ENCODE measurements at regions not wholly inside any gene's neighbourhood (a gene's known extent, or its start where the extent isn't known, plus 50 kb on each side); places are given as distances from the start of the nearest gene placed in this dataset.

DNA sequence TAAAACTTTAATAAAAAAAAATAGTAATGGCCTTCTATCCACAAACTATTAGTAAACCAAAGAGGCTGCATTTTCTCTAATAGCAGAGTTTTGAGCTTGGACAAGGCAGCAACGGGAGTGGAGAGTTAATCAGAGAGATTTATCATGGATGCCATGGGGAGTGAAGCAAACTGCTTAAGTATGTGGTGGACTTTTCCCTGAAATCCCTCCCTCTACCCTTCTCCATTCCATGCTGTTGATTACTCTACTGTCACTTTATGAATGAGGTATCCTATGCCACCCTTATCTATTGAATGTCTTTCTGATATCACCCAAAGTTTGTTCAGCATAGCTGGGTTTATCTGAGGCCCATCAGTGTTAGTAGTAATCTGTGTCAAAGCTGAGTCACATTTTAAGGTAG lies 335.6 kb upstream of the TRAM1L1 start:
- H3K4me3 ChIP-seq (ENCODE audit: control insufficient read depth in 1 of 2, extremely low read depth in 1 of 2, low read length in 1 of 2): no peak overlapping the region
- H3K27ac ChIP-seq (ENCODE audit: low read length): no peak overlapping the region
- ATAC-seq (replicated peaks in 1 of 4) (no peak), DNase-seq (no peak)
- Mint-ChIP-seq H3K27ac (no peak overlapping the region), H3K4me1 (no peaks in the 10 kb centered on the region), H3K4me3 (no peak overlapping the region), H3K9me3 (peaks cover 0 to 11% (median 3%) of the 10 kb centered on the region in 3 donors), H3K36me3 (no peaks in the 10 kb centered on the region), H3K27me3 (no peaks in the 10 kb centered on the region)
- H3K36me3 ChIP-seq (ENCODE audit: control insufficient read depth in 2 of 2, extremely low read depth in 1 of 2, insufficient read depth in 1 of 2, low read length in 1 of 2): no peaks in the 10 kb centered on the region
- no peaks in the 10 kb centered on the region for H3K4me1 ChIP-seq (ENCODE audit: control insufficient read depth in 1 of 2, extremely low read depth in 1 of 2, insufficient read depth in 2 of 2, low read length in 2 of 2)
- ChIA-PET POLR2A (no interaction called here), CTCF (no interaction called here)
- H3K27me3 ChIP-seq (replicated peaks in 1 of 2; ENCODE audit: control insufficient read depth in 2 of 2, extremely low read depth in 1 of 2, insufficient read depth in 2 of 2, low read length in 1 of 2): no peaks in the 10 kb centered on the region
- no peaks in the 10 kb centered on the region for H3K9me3 ChIP-seq
- WGBS (ENCODE audit: insufficient coverage): no CpG with 5 or more reads among the region's 1 CpG

DNA sequence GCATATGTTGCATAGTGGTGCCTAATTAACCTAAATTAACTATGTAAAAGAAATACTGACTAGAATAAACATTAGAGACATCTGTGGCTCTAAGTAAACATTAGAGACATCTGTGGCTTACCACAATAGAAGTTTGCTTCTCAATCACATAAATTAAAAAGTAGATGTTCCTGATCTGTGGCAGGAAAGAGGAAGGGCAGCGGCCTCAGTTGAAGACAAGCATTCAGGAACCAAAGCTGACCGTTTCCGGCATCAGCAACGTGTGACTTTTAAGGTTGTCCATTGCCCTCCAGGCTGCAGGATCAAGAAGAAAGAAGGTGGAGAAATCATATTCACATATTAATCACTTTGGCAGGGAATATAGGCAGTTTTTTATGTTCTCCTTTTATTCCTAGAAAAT lies 336.3 kb upstream of the TRAM1L1 start:
- no CpG with 5 or more reads among the region's 4 CpGs for WGBS (ENCODE audit: insufficient coverage)
- CTCF ChIA-PET: no interaction called here
- no peaks in the 10 kb centered on the region for H3K9me3 ChIP-seq

DNA sequence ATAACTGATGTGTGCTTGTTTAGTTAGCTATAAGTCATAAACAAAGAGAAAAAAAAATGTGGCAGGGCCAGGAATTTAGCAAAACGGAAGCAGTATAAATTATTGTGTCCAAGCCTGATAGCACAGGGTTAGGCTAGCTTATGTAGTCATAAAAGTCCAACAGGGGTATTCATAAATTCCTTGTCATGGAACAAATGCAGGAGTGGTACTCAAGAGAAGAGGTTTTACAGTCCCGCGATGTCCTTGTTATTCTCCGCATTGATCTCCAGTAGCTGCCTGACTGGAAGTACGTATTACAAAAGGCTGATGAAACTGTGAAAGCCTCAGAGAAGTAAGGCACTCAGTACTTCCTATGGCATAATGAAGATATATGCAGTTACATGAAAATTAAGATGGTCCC lies 336.9 kb upstream of the TRAM1L1 start:
- no peaks in the 10 kb centered on the region for H3K27me3 Mint-ChIP-seq
- H3K36me3 Mint-ChIP-seq: no peaks in the 10 kb centered on the region
- H3K4me1 Mint-ChIP-seq: no peaks in the 10 kb centered on the region
- ChIA-PET POLR2A (interaction anchor here in 1 of 2 donors (0.6 kb wide), 1 partner anchor 79 kb away, joined by 3 read pairs; no protein-coding TSS in a partner anchor), CTCF (no interaction called here)
- Histone ChIP-seq H3K4me1 (ENCODE audit: control insufficient read depth in 1 of 2, extremely low read depth in 1 of 2, insufficient read depth in 2 of 2, low read length in 2 of 2) (no peaks in the 10 kb centered on the region), H3K27ac (ENCODE audit: low read length) (no peak overlapping the region), H3K9me3 (no peaks in the 10 kb centered on the region), H3K27me3 (replicated peaks in 1 of 2; ENCODE audit: control insufficient read depth in 2 of 2, extremely low read depth in 1 of 2, insufficient read depth in 2 of 2, low read length in 1 of 2) (no peaks in the 10 kb centered on the region), H3K4me3 (ENCODE audit: control insufficient read depth in 1 of 2, extremely low read depth in 1 of 2, low read length in 1 of 2) (no peak overlapping the region), H3K36me3 (ENCODE audit: control insufficient read depth in 2 of 2, extremely low read depth in 1 of 2, insufficient read depth in 1 of 2, low read length in 1 of 2) (no peaks in the 10 kb centered on the region)
- peaks cover 0 to 18% (median 3%) of the 10 kb centered on the region in 3 donors for H3K9me3 Mint-ChIP-seq
- ATAC-seq (replicated peaks in 1 of 4): no peak
- 81% methylated on average over 2 of the region's 5 CpGs for WGBS (ENCODE audit: insufficient coverage)
- DNase-seq: no peak
- no peak overlapping the region for H3K4me3 Mint-ChIP-seq
- no peak overlapping the region for H3K27ac Mint-ChIP-seq

More for the DNA sequence above, 336.3 kb upstream of the TRAM1L1 start:
- POLR2A ChIA-PET: no interaction called here
- no peaks in the 10 kb centered on the region for H3K4me1 Mint-ChIP-seq
- no peaks in the 10 kb centered on the region for H3K36me3 ChIP-seq (ENCODE audit: control insufficient read depth in 2 of 2, extremely low read depth in 1 of 2, insufficient read depth in 1 of 2, low read length in 1 of 2)
- H3K27me3 ChIP-seq (replicated peaks in 1 of 2; ENCODE audit: control insufficient read depth in 2 of 2, extremely low read depth in 1 of 2, insufficient read depth in 2 of 2, low read length in 1 of 2): no peaks in the 10 kb centered on the region
- no peak overlapping the region for H3K4me3 ChIP-seq (ENCODE audit: control insufficient read depth in 1 of 2, extremely low read depth in 1 of 2, low read length in 1 of 2)
- peaks cover 0 to 17% (median 3%) of the 10 kb centered on the region in 3 donors for H3K9me3 Mint-ChIP-seq
- no peaks in the 10 kb centered on the region for H3K27me3 Mint-ChIP-seq
- no peaks in the 10 kb centered on the region for H3K4me1 ChIP-seq (ENCODE audit: control insufficient read depth in 1 of 2, extremely low read depth in 1 of 2, insufficient read depth in 2 of 2, low read length in 2 of 2)
- ATAC-seq (replicated peaks in 1 of 4): no peak
- H3K27ac ChIP-seq (ENCODE audit: low read length): no peak overlapping the region
- H3K4me3 Mint-ChIP-seq: no peak overlapping the region
- DNase-seq: no peak
- no peak overlapping the region for H3K27ac Mint-ChIP-seq
- no peaks in the 10 kb centered on the region for H3K36me3 Mint-ChIP-seq

GRCh38 chr4:117425636-117426035 lies 340.3 kb upstream of the TRAM1L1 start:
- Histone ChIP-seq H3K9me3 (no peaks in the 10 kb centered on the region), H3K4me1 (ENCODE audit: control insufficient read depth in 1 of 2, extremely low read depth in 1 of 2, insufficient read depth in 2 of 2, low read length in 2 of 2) (no peaks in the 10 kb centered on the region), H3K36me3 (ENCODE audit: control insufficient read depth in 2 of 2, extremely low read depth in 1 of 2, insufficient read depth in 1 of 2, low read length in 1 of 2) (no peaks in the 10 kb centered on the region), H3K4me3 (ENCODE audit: control insufficient read depth in 1 of 2, extremely low read depth in 1 of 2, low read length in 1 of 2) (no peak overlapping the region), H3K27ac (ENCODE audit: low read length) (no peak overlapping the region), H3K27me3 (replicated peaks in 1 of 2; ENCODE audit: control insufficient read depth in 2 of 2, extremely low read depth in 1 of 2, insufficient read depth in 2 of 2, low read length in 1 of 2) (no peaks in the 10 kb centered on the region)
- ChIA-PET CTCF (interaction anchor here in 1 of 2 donors (0.6 kb wide), 1 partner anchor 40 kb away, joined by 3 read pairs; no protein-coding TSS in a partner anchor), POLR2A (no interaction called here)
- ATAC-seq (replicated peaks in 1 of 4) (no peak), DNase-seq (no peak)
- Mint-ChIP-seq H3K36me3 (no peaks in the 10 kb centered on the region), H3K4me3 (no peak overlapping the region), H3K4me1 (peaks cover 0 to 4% (median 0%) of the 10 kb centered on the region in 3 donors), H3K27me3 (no peaks in the 10 kb centered on the region), H3K9me3 (peaks cover 0 to 35% (median 9%) of the 10 kb centered on the region in 3 donors), H3K27ac (no peak overlapping the region)

DNA sequence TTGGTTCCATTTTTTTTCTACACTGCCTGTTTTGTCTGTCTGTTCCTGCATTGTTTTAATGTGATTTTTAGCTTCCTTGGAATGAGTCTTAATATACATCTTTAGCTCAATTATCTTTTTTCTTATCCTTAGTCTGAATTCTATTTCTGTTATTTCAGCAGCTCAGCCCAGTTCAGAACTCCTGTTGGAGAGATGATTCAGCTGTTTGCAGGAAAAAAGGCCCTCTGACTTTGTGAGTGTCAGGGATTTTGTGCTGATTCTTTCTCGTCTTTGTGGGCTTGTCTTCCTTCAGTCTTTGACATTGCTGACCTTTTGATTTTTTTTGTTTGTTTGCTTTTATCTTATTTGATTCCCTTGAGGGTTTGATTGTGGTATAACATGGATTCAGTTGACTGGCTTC lies 343.2 kb upstream of the TRAM1L1 start:
- H3K27ac ChIP-seq (ENCODE audit: low read length): no peak overlapping the region
- ChIA-PET POLR2A (no interaction called here), CTCF (no interaction called here)
- H3K27me3 ChIP-seq (replicated peaks in 1 of 2; ENCODE audit: control insufficient read depth in 2 of 2, extremely low read depth in 1 of 2, insufficient read depth in 2 of 2, low read length in 1 of 2): no peaks in the 10 kb centered on the region
- 86% methylated on average over 1 of the region's 1 CpG for WGBS (ENCODE audit: insufficient coverage)
- no peaks in the 10 kb centered on the region for H3K36me3 ChIP-seq (ENCODE audit: control insufficient read depth in 2 of 2, extremely low read depth in 1 of 2, insufficient read depth in 1 of 2, low read length in 1 of 2)
- no peaks in the 10 kb centered on the region for H3K9me3 ChIP-seq
- no peak overlapping the region for H3K4me3 ChIP-seq (ENCODE audit: control insufficient read depth in 1 of 2, extremely low read depth in 1 of 2, low read length in 1 of 2)
- H3K36me3 Mint-ChIP-seq: no peaks in the 10 kb centered on the region
- H3K4me3 Mint-ChIP-seq: no peak overlapping the region
- no peak overlapping the region for H3K27ac Mint-ChIP-seq
- ATAC-seq (replicated peaks in 1 of 4): no peak
- H3K9me3 Mint-ChIP-seq: peaks cover 0 to 35% (median 9%) of the 10 kb centered on the region in 3 donors
- H3K4me1 ChIP-seq (ENCODE audit: control insufficient read depth in 1 of 2, extremely low read depth in 1 of 2, insufficient read depth in 2 of 2, low read length in 2 of 2): no peaks in the 10 kb centered on the region
- no peaks in the 10 kb centered on the region for H3K27me3 Mint-ChIP-seq
- no peak for DNase-seq
- H3K4me1 Mint-ChIP-seq: peaks cover 0 to 4% (median 0%) of the 10 kb centered on the region in 3 donors

GRCh38 chr4:117429061-117429460 lies 343.7 kb upstream of the TRAM1L1 start:
- CTCF ChIA-PET: no interaction called here
- Histone ChIP-seq H3K27me3 (replicated peaks in 1 of 2; ENCODE audit: control insufficient read depth in 2 of 2, extremely low read depth in 1 of 2, insufficient read depth in 2 of 2, low read length in 1 of 2) (no peaks in the 10 kb centered on the region), H3K9me3 (no peaks in the 10 kb centered on the region), H3K36me3 (ENCODE audit: control insufficient read depth in 2 of 2, extremely low read depth in 1 of 2, insufficient read depth in 1 of 2, low read length in 1 of 2) (no peaks in the 10 kb centered on the region), H3K27ac (ENCODE audit: low read length) (no peak overlapping the region), H3K4me1 (ENCODE audit: control insufficient read depth in 1 of 2, extremely low read depth in 1 of 2, insufficient read depth in 2 of 2, low read length in 2 of 2) (no peaks in the 10 kb centered on the region), H3K4me3 (ENCODE audit: control insufficient read depth in 1 of 2, extremely low read depth in 1 of 2, low read length in 1 of 2) (no peak overlapping the region)
- H3K27me3 Mint-ChIP-seq: no peaks in the 10 kb centered on the region
- peaks cover 0 to 31% (median 9%) of the 10 kb centered on the region in 3 donors for H3K9me3 Mint-ChIP-seq
- H3K4me3 Mint-ChIP-seq: no peak overlapping the region
- 92% methylated on average over 2 of the region's 2 CpGs for WGBS (ENCODE audit: insufficient coverage)
- no peak overlapping the region for H3K27ac Mint-ChIP-seq
- H3K36me3 Mint-ChIP-seq: no peaks in the 10 kb centered on the region
- H3K4me1 Mint-ChIP-seq: peaks cover 0 to 4% (median 0%) of the 10 kb centered on the region in 3 donors
- DNase-seq (no peak), ATAC-seq (replicated peaks in 1 of 4) (no peak)
- POLR2A ChIA-PET: no interaction called here

GRCh38 chr4:117429506-117429905 lies 344.1 kb upstream of the TRAM1L1 start:
- POLR2A ChIA-PET: no interaction called here
- H3K27me3 Mint-ChIP-seq: no peaks in the 10 kb centered on the region
- peaks cover 0 to 31% (median 9%) of the 10 kb centered on the region in 3 donors for H3K9me3 Mint-ChIP-seq
- no peaks in the 10 kb centered on the region for H3K9me3 ChIP-seq
- H3K4me3 ChIP-seq (ENCODE audit: control insufficient read depth in 1 of 2, extremely low read depth in 1 of 2, low read length in 1 of 2): no peak overlapping the region
- no peaks in the 10 kb centered on the region for H3K36me3 Mint-ChIP-seq
- H3K4me3 Mint-ChIP-seq: no peak overlapping the region
- DNase-seq (no peak), ATAC-seq (replicated peaks in 1 of 4) (peak in 1 of 4 experiments; percentile 27)
- H3K4me1 ChIP-seq (ENCODE audit: control insufficient read depth in 1 of 2, extremely low read depth in 1 of 2, insufficient read depth in 2 of 2, low read length in 2 of 2): no peaks in the 10 kb centered on the region
- 75% methylated on average over 4 of the region's 5 CpGs for WGBS (ENCODE audit: insufficient coverage)
- no peaks in the 10 kb centered on the region for H3K27me3 ChIP-seq (replicated peaks in 1 of 2; ENCODE audit: control insufficient read depth in 2 of 2, extremely low read depth in 1 of 2, insufficient read depth in 2 of 2, low read length in 1 of 2)
- no peak overlapping the region for H3K27ac Mint-ChIP-seq
- H3K27ac ChIP-seq (ENCODE audit: low read length): no peak overlapping the region
- CTCF ChIA-PET: no interaction called here
- peaks cover 0 to 4% (median 0%) of the 10 kb centered on the region in 3 donors for H3K4me1 Mint-ChIP-seq
- H3K36me3 ChIP-seq (ENCODE audit: control insufficient read depth in 2 of 2, extremely low read depth in 1 of 2, insufficient read depth in 1 of 2, low read length in 1 of 2): no peaks in the 10 kb centered on the region

Measured in T-cell (primary cell).